GM18858 (cell line): ENCODE measurements at regions not wholly inside any gene's neighbourhood (a gene's known extent, or its start where the extent isn't known, plus 50 kb on each side); places are given as distances from the start of the nearest gene placed in this dataset.
"Not testable (repeated sequence)": the region's sequence is repeated elsewhere in the genome, so short reads cannot be mapped to it uniquely, and the experiment has no call there.

ENCODE experiments used
- ATAC-seq: cut with Tn5 transposase; IDR thresholded peaks from one replicate; pipeline ENCODE4 v1.9.1; 2021; ENCODE audit not compliant: unreplicated experiment

DNA sequence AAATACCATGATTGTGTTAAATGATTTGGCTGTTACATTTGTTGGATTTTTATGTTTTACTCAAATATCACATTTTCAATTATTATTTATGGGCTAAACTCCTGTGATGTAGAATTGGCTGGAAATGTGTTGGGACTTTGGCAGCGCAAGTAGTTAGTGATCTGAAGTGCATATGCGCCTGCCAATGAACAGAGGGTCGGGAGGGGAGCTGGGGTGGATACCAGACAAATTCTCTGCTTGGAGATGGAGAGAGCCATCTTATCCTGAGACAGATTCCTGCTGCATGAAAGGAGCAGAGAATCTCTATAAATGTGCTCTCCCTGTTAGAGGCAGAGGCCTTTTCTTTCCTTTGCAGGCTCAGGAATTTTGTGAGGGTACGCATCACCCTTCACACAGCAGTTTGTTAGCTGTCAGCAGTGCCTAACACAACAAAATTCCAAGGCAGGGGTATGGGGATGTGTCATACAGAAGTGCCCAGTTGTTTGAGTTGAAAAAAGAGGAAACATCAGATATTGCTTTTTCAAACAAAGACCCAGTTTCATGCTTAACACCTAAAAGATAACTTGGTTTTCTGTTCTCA lies 489.1 kb downstream of the CSNK1G3 start:
- no peak for ATAC-seq

DNA sequence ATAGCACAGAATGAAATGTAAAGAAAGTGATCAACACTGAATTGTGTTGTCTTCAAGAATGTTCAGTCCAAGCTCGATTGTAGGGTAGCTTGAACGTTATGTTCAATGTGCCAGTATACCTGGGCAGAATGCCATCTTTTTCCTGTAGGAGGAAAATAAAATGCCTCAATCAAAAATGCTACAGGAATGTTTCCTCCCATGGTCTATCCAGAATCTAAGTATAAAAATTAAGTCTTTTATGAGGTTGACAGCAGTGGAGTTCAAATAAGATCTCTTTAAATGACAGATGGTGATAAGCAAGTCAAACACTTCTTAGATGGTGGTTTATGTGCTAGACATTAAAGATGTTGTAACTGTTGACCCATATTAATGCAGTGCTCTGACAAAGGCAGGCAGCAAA lies 488.6 kb downstream of the CSNK1G3 start:
- ATAC-seq = no peak

- ATAC-seq = no peak
Observed at GRCh38 chr5:123997462-123998215, 485.7 kb downstream of the CSNK1G3 start.

DNA sequence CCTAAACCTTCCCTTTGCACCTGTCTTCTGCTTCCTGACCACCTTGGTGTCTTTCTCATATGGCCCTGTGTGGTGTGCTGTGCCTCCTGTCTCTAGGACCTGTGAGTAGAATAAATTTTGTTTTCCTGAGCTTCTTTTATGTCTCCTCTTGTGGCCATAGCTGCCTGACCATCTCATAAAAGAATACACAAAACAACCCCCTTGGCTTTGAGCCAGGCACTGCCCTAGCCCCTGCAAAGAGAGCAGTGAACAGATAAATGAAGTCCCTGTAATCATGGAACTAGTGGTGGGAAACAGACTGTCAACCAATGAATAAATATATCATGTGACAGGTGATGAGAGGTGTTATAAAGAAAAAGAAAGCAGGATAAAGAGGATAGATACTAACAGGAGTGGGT lies 485.1 kb downstream of the CSNK1G3 start:
- ATAC-seq = no peak

DNA sequence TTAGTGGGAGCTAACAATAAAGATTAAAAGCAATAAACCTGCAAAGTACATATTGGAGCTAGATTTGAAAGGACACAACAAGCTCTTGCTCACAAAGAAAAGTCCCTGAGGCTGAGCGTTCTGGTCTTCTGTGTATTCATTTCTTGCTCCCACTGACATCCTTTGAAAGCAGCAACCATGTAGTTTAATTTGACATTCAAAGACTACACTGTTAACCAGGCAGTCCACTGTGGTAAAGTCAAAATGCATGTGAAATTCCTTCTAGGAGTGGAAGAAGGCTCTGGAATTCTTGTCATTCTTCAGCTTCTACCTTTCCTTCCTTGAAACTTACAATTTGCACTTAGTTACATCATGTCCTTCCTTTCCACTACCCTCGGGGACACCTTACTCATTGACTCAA lies 480.7 kb downstream of the CSNK1G3 start:
- no peak for ATAC-seq

GRCh38 chr5:123987956-123988355 lies 476.0 kb downstream of the CSNK1G3 start:
- no peak for ATAC-seq

GRCh38 chr5:123976379-123977033 lies 464.5 kb downstream of the CSNK1G3 start:
- peak; percentile 86 for ATAC-seq

DNA sequence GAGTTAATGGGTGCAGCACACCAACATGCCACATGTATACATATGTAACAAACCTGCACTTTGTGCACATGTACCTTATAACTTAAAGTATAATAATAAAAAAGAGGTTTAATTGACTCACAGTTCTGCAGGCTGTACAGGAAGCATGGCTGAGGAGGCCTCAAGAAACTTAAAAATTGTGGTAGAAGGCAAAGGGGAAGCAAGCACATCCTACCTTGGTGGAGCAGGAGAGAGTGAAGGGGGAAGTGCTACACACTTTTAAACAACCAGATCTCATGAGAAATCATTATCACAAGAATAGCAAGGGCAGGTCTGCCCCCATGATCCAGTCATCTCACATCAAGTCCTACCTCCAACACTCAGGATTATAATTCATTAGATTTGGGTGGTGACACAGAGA lies 463.5 kb downstream of the CSNK1G3 start:
- ATAC-seq = not testable (repeated sequence)

DNA sequence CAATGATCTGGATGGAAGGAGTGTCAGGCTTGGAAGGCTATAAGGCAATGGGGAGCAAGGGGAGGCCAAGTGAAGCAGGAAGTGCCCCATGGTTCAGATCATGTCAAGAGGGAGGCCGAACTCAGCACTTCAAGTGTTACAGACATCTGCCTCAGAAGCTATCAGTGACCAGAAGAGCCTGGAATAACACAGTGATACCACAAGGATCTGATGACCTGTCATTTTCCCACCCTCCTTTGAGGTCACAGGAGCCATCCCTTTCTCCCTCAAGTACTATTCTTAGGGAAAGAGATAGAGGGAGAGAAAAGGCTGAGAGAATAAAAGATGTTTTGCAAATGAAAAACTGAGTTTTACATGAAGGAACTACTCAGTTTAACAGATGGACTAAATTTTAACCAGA lies 454.8 kb downstream of the CSNK1G3 start:
- ATAC-seq = no peak

DNA sequence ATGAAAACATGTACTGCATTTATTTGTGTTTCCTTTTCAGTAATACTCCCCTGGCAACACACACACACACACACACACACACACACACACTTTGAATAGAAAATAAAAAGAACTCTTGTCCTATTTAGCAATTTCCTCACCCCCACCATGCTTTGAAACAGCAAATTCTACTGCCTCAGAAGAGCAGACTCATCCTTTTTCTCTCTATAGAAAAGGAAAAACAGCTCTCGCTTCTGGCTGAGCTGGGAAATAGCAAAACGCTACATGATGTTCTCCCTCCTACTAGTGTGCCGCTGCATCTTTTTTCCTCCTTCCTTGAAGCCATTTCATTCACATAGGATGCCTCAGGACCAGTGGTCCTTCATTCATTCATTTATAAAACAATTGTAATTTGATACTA lies 453.6 kb downstream of the CSNK1G3 start:
- no peak for ATAC-seq

- no peak for ATAC-seq
Observed at GRCh38 chr5:123964884-123965283, 452.9 kb downstream of the CSNK1G3 start.

DNA sequence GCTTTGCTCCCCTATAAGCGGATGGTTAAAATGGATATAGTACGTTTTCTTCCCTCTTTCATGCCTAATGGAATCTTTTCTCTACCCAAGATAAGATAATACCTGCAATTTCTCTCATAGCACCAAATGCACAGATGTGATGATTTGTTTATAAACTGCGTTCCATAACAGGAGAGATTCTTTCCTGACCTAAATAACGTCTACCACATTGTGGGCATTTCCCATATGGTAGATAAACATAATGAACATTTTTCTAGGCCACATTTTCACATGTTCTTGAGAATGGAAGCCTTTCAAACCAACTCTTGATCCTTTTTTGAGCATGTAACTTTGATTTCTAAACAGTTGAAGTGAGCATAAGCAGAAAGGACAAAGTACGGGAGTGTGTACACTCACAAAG lies 448.5 kb downstream of the CSNK1G3 start:
- no peak for ATAC-seq

DNA sequence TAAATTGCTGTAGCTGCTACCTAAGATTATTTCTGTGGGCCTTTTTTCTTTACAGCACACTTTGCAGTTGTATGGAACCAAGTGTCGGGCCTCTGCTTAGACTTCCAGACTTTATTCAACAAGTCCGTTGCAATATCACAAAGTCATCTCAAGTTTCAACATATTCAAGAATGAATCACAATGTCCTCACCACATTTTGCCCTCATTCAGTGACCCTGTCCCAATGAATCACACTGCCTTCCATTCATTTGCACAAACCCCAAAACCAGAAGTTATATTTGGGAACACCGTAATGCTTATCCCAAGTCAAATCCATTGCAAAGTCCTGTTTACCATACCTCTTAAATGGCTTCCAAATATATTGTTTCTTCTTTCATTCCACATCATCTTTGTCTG lies 439.6 kb downstream of the CSNK1G3 start:
- no peak for ATAC-seq

- ATAC-seq = no peak
Observed at GRCh38 chr5:123950701-123951581, 439.0 kb downstream of the CSNK1G3 start.

- ATAC-seq = no peak
Observed at GRCh38 chr5:123949807-123950340, 437.9 kb downstream of the CSNK1G3 start.

- no peak for ATAC-seq
Observed at GRCh38 chr5:123949043-123949804, 437.2 kb downstream of the CSNK1G3 start.

DNA sequence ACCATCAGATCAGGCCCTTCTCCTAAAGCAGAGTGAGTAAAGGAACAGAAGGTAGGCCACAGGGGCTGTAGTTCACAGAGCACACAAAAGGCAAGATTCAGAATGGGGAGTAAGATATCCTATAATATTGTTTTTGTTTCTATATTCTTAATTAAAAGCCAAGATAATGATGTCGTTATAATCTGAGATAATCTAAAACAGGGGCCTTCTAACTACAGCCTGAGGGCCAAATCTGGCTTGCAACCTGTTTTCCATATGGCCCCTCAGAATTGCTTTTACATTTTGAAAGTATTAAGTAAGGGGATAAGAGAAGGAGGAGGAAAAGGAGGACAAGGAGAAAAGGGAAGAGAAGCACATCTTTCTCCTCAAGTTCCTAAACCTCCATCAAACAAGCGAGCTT lies 435.8 kb downstream of the CSNK1G3 start:
- ATAC-seq = no peak

- ATAC-seq = no peak
Observed at GRCh38 chr5:123945548-123945947, 433.6 kb downstream of the CSNK1G3 start.

DNA sequence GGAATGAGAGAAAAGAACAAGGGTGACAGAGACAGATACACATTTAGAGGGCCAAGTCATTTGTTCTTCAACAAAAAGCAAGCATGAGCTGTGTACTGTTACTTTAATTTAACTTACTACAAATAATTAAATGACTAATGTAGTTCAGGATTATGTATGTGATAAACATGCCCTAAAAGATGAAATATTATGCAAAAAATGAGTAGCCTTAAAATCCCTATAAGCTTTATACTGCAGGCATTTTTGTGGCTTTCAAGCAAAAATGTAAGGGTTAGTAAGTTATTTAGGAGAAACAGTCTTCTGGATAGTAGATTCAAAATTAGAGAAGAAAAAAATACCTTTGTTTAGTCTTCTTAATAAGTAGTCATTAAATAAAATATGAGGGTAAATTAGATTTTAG lies 431.2 kb downstream of the CSNK1G3 start:
- no peak for ATAC-seq

- no peak for ATAC-seq
Observed at GRCh38 chr5:123940416-123940815, 428.4 kb downstream of the CSNK1G3 start.
